HG02763 (cell line): ENCODE measurements at regions not wholly inside any gene's neighbourhood (a gene's known extent, or its start where the extent isn't known, plus 50 kb on each side); places are given as distances from the start of the nearest gene placed in this dataset.
"Not testable (repeated sequence)": the region's sequence is repeated elsewhere in the genome, so short reads cannot be mapped to it uniquely, and the experiment has no call there.

Experiments
- ATAC-seq: cut with Tn5 transposase; IDR thresholded peaks from one replicate; pipeline ENCODE4 v1.9.1; 2021; ENCODE audit warnings: mild to moderate bottlenecking, moderate library complexity; ENCODE audit not compliant: unreplicated experiment

GRCh38 chr13:39803156-39803555, 147.7 kb downstream of the COG6 start:
- no peak for ATAC-seq

DNA sequence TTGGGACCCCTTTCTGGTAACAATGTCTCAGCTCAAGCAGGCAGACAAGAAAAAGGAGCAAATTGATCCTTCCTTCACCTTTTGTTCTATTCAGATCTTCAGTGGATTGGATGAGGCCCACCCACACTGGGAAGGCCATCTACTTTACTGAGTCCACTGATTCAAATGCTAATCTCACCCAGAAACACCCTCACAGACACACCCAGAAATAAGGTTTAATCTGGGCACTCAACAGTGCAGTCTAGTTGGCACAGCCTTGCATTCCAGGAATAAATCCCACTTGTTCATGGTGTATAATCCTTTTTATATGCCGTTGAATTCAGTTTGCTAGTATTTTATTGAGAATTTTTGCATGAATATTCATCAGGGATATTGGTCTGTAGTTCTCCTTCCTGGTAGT, 148.4 kb downstream of the COG6 start:
- no peak for ATAC-seq

DNA sequence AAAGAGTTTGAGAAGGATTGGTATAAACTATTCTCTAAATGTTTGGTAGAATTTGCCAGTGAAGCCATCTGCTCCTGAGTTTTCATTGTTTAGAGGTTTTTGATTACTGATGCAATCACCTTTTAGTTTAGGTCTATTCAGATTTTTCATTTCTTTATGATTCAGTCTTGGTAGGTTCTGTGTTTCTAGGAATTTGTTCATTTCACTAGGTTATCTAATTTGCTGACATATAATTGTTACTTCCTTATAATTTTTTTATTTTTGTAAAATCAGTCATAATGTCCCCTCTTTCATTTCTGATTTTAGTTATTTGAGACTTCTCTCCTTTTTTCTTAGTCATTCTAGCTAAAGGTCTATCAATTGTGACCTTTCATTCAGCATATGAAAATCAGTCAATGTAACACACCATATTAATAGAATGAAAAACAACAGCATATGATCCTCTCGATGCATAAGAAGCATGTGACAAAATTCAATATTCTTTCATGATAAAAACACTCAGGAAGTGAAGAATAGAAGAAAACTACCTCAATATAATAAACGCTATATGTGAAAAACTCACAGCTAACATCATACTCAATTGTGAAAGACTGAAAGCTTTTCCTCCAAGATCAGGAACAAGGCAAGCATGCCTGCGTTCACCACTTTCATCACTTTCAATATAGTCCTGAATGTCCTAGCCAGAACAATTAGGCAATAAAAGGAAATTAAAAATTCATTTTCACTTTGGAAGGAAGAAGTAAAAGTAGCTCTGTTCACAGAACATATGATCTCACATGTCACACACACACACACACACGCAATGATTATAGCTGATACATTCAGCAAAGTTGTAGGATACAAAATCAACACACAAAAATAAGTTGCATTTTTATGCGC, 149.1 kb downstream of the COG6 start:
- ATAC-seq = no peak

DNA sequence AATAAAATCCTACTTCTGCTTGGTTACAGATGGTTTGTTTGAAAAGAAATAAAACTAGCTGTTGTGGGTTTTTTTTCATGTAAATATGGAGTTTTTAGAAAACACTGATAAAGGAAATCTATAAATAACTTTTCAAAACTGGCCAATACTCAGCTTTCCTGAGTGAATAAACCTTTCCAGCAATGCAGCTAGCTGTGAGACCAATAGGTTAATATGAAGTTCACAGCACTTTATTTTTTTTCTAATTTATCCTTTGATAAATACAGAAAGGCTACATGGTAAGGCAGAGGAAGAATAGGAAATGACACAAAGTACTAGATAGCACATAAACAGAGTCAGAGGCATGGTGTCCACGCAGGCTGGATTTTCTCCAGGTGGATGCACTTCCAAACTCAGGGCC, 154.0 kb downstream of the COG6 start:
- no peak for ATAC-seq

GRCh38 chr13:39810091-39810877, 154.8 kb downstream of the COG6 start:
- no peak for ATAC-seq

- no peak for ATAC-seq
Observed at GRCh38 chr13:39811051-39811450, 155.6 kb downstream of the COG6 start.

- ATAC-seq = no peak
Observed at GRCh38 chr13:39811696-39812095, 156.2 kb downstream of the COG6 start.

DNA sequence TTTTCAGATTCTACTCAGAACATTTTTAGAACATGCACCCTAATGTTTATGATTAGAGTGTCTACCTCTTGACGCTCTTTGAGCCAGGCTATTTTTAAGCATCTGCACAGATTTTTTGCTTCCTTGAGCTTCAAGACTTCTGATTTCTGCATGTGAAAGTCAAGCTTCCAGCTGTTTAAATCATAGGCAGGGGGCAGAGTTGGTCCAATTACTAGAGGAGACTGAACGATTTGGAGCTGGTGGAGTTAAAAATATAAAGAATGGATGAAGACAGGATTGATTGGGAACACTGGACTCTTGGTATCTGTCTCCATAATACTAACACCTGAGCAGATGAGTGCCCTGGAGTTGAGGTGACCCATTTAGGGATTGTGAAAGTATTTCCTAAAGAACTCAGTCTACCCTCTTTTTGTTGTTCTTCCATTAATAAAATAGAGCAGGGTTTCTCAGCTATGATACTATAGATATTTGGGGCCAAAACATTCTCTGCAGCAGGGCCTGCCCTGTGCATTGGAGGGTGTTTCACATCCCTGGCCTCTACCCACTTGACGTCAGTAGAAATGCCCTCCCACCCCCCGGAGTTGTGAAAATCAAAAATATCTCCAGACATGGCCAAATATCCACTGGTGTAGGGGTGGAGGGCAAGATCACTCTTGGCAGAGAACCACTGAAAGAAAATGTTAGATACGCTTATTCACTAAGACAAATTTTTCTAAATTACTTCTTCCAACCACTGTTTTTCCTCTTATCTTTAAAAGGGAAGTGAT, 160.1 kb downstream of the COG6 start:
- no peak for ATAC-seq

GRCh38 chr13:39816936-39817335, 161.5 kb downstream of the COG6 start:
- ATAC-seq = no peak

- no peak for ATAC-seq
Observed at GRCh38 chr13:39818953-39819352, 163.5 kb downstream of the COG6 start.

DNA sequence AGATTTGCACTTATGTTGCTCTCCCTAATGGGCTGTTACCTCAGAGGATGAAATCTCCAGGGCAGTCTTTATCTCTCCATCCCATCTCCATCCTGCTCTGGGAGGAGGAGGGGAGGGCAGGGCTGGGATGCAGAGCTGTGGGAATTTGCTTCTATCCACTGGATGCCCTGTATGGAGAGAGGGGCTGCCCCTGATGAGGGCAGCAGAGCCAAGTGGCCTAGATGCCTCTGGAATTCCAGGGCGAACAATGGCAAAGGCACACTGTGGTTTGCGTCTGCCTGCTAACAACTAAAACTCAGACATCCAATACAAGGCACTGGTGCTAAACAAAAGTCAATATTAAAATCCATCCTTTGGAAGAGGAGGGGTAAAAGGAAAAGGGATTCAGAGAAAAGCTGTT, 165.1 kb downstream of the COG6 start:
- ATAC-seq = no peak

DNA sequence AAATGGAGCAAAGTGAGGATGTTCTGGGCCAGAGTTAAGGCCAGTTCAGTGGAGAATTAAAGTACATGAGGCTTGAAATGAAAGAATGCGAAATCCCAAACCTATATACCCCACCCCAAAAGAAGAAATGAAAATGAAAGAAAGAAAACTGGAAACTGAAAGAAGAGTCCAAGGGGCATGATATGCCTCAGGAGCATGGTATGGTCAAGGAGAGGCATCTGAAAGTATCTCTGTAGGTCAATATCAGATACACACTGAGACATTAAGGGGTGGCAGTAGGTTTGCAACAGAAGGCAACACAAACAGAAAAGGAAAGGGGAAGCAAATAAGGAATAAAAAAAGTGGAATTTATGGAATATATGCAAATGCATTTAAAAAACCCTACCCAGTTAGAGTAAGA, 166.5 kb downstream of the COG6 start:
- ATAC-seq = no peak

DNA sequence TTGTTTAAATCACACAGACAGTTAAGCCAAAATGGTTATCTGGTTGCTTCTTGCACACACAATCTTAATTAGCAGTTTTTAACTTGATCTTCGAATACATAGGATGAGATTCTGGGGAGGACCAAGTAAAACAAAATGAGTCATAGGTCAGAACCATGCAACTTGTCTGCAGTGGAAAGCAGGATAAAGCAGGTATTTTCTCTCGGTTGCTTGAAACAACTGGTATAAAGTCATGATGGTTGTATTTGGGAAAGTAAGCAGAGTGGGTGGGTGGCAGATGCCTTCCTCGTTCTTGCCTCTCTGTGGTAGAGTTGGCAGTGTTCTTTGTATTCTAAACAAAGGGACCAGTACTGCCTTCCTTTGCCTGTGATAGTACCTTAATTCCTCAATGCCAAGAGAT, 167.0 kb downstream of the COG6 start:
- no peak for ATAC-seq

DNA sequence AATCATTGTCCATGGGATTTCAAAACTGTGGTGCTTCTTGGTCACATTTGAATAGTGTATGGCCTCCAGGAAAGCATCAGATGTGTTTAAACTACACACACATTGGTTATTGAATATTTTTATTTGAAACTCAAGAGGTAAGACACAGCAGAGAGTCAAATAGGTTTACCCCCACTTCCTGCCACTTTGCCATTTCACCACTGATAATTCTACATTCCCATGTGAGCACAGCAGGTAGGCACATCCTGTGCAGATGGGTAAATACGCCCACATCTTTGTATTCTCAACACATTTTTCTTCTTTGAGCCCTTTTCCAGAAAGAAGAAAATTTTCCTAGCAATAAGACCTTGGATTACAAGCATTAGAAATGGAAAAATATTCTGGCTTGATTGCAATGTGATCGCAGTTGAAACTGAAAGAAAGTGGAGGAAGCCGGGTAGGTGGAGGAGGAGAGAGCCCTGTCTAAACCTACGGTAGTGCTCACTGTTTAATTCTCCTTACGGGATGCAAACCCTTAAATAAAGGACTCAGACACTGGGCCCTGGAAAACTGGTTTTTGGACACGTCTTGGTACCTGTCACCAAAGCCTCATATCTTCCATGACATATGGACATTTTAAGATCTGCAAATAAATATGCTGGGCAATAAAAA, 167.7 kb downstream of the COG6 start:
- ATAC-seq = no peak

DNA sequence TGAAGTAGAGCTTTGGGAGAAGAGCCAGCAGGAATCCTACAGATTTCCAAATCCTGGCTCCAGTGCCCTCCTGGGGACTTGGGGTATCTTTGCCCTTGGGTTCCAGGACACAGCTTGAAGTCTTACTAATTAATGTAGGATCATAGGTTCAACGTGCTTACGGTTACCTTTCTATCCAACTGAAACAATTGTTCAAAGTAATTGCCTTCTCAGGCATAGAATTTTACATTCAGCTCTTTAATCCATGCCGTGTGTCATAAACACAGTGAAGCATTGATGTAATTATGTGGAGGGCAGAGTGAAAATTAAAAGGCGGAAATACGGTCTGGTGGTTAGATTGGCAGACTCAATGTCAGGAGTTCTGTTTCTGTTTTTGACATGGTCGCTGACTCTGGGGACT, 170.4 kb downstream of the COG6 start:
- no peak for ATAC-seq

DNA sequence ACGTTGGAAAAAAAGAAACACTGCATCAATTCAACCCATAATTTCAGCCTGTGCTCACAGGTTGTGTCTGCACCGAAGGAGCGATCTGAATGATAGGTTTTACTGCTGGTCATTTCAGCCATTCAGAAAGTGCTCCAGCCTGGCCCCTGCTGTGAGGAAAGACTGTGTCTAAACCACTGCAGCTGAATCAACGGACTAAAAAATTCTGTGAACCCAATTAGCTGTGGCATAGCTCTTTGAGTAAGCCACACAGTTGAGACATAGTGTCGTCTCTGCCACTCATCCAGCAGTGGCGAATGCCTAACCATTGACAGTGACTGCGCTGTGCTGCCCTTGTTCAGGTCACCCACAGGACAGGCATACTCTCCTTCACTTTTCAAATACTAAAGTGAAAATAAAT, 179.8 kb downstream of the COG6 start:
- ATAC-seq = no peak

- no peak for ATAC-seq
Observed at GRCh38 chr13:39836038-39836437, 180.6 kb downstream of the COG6 start.

DNA sequence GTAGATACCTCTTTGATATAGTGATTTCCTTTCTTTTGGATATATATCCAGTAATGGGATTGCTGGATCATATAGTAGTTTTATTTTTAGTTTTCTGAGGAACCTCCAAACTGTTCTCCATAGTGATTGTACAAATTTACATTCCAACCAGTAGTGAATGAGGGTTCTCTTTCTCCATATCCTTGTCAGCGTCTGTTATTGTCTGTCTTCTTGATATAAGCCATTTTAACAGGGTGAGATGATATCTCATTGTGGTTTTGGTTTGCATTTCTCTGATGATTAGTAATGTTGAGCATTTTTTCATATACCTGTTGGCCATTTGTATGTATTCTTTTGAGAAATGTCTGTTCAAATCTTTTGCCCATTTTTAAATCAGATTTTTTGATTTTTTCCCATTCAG, 182.4 kb downstream of the COG6 start:
- not testable (repeated sequence) for ATAC-seq

- no peak for ATAC-seq
Observed at GRCh38 chr13:39840201-39840600, 184.7 kb downstream of the COG6 start.

DNA sequence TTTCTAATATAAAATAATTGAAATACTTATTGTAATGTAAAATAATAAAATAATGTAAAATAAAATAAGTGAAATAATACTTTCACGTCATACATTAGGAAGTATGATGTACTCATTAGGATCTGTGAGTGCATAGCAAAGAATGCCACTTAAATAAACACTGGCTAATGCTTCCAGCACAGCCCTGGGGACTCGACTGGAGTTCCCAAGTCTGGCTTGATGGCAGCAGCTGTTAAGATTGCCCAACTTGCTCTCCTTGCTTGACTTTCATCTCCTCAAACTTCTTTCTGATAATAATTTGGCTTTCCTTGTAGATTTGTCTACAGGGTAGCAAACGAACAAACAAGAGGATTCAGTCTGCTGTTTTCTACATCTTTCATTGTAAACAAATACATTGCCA, 191.9 kb downstream of the COG6 start:
- no peak for ATAC-seq

DNA sequence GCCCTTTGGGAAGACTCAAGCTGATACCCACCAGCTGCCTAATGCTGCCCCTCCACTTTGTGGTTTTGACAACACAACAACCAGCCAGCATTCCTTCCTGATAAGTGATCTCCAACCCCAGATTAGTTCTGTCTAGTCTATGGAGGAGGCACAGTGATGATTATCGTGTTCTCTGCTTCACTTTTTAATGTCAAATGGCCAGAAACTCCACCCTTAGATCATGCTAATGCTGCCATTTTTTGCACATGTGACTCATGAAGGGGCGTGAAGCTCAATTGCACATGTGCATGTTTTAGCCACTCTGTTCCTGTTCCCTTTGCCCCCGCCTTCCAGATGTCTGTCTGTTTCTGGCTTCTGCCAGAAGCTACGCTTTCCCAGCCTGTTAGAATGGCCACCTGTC, 199.8 kb downstream of the COG6 start:
- no peak for ATAC-seq
